Activated T-helper 2 cell treated with anti-CD3 and anti-CD28 coated beads, Interferon-gamma antibody, Interleukin-2, Interleukin-4, amounts not matched to agents 10 μg/mL and 5 μg/mL and 100 μg/mL, durations not matched to agents 14 hours and 24 hours and 36 hours (primary cell): ENCODE measurements at regions not wholly inside any gene's neighbourhood (a gene's known extent, or its start where the extent isn't known, plus 50 kb on each side); places are given as distances from the start of the nearest gene placed in this dataset.
"Not testable (repeated sequence)": the region's sequence is repeated elsewhere in the genome, so short reads cannot be mapped to it uniquely, and the experiment has no call there.

Source experiments
- DNase-seq: peaks from one replicate; pipeline ENCODE4 v3.0.0; 2021; ENCODE audit warnings: low spot score
- H3K27ac Mint-ChIP-seq: one replicate; pipeline ENCODE4 v1.8.0; 2021; ENCODE audit warnings: mixed read lengths
- H3K27me3 Mint-ChIP-seq: one replicate; pipeline ENCODE4 v1.8.0; 2021; ENCODE audit warnings: low read depth, mixed read lengths
- H3K36me3 Mint-ChIP-seq: one replicate; pipeline ENCODE4 v1.8.0; 2021; ENCODE audit warnings: low read depth, mixed read lengths
- H3K4me1 Mint-ChIP-seq: one replicate; pipeline ENCODE4 v1.8.0; 2021; ENCODE audit warnings: low read depth, mixed read lengths
- H3K4me3 Mint-ChIP-seq: one replicate; pipeline ENCODE4 v1.8.0; 2021; ENCODE audit warnings: low read depth, mild to moderate bottlenecking, moderate library complexity, mixed read lengths
- H3K9me3 Mint-ChIP-seq: one replicate; pipeline ENCODE4 v1.8.0; 2021; ENCODE audit warnings: mixed read lengths
- intact Hi-C: fragments of 100-400 bp; cut with micrococcal nuclease; formaldehyde crosslinking; loops from one replicate; pipeline ENCODE4 v1.15.1; 2023

DNA sequence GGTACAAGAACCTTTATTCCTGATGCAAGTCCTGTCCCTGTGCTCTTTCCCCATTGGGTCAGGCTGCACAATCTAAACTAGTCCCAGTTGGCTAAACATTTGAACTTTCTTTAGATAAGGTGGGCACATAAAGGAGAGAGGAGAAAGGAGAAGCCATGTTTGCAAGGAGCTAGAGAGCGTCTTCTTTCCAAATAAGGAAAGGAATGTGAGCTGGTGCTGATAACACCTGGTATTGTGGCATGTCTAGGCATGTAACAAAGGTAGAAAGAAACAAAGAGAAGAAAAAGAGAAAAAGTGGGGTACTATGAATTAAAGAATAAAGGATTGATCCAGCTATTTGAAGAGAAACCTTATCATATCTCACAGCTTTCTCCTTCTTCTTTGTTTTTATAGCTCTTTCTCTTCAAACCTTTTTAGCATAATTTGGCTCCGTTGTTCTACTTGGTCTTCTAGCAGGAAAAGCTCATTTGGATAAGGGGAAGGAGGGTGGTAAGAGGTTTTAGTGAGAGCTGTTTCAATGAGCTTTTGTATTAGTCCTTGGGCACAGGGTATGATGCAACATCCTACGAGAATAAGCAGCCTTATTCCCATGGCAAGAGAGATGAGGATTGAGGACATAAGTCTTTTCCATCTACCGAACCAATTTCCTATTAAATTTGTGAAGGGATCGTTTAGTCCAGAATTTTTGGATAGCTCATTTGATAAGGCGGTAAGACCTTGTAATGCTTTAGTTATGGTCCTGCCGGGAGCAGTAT, 415.5 kb upstream of the MAN1A1 start:
- H3K36me3 Mint-ChIP-seq, result no peaks in the 10 kb centered on the region
- intact Hi-C loops, result no loop called here
- no peaks in the 10 kb centered on the region for H3K9me3 Mint-ChIP-seq
- DNase-seq, result no peak
- H3K4me1 Mint-ChIP-seq, result no peaks in the 10 kb centered on the region
- H3K4me3 Mint-ChIP-seq, result no peak overlapping the region
- H3K27me3 Mint-ChIP-seq, result peaks cover 4% of the 10 kb centered on the region
- H3K27ac Mint-ChIP-seq, result no peak overlapping the region

DNA sequence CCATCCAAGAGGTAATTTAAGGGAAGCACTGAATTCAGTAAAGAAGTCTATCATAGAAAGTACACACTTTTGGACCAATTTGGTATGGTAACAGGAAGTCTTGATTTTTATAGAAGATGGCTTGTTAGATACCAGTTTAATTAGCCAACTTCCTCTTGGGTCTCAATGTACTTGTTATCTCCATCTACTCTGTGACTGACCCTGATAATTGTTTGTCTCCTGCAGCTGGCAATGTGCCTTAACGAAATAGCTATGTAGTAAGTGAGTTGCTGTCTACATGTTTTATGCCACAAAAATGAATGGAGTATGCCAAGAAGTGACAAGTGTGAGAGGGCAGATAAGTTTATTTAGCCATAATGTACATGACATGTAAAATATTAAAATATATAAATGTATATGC, 410.5 kb upstream of the MAN1A1 start:
- H3K9me3 Mint-ChIP-seq, result no peaks in the 10 kb centered on the region
- no peaks in the 10 kb centered on the region for H3K4me1 Mint-ChIP-seq
- no peaks in the 10 kb centered on the region for H3K36me3 Mint-ChIP-seq
- peaks cover 2% of the 10 kb centered on the region for H3K27me3 Mint-ChIP-seq
- no peak overlapping the region for H3K27ac Mint-ChIP-seq
- intact Hi-C loops, result no loop called here
- no peak overlapping the region for H3K4me3 Mint-ChIP-seq
- DNase-seq, result no peak

DNA sequence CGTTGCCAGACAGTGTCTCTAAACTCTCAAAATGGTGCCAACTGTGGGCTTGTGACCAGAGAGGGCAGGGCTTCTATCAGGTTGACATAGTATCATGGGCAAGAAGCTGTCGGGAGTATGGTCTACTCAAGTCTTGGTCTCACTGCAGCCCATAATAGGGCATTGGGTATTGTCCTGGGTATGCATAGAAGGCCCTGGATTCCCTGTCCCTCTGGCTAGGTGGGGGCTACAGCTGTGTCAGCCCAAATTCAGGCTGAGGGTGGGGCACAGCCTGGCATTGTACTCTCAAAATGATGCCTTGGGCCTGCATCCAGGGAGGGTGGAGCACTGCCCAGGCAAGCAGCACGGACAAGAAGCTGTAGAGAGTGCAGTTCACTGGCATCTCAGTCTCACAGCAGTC, 408.8 kb upstream of the MAN1A1 start:
- no peak overlapping the region for H3K4me3 Mint-ChIP-seq
- no peaks in the 10 kb centered on the region for H3K36me3 Mint-ChIP-seq
- intact Hi-C loops, result no loop called here

DNA sequence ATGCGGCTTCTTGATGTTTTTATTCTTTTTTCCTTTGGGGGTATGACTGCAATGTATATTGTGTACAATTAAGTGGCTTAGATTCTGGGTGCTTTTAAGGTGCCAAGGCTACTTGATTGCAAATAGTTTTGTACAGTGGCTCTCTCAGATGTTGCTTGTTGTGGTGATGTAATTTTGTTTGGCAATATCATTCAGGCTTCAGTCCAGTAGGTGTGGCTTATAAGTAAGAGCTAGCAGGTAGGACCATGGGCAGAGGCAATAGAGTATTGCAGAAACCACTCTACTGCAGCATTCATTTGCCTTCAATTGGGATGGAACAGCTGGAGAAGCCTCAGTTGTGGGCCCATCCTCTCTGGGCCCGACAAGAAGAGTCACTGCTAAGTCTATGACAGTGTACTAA, 407.9 kb upstream of the MAN1A1 start:
- H3K27ac Mint-ChIP-seq, result no peak overlapping the region
- no peak overlapping the region for H3K4me3 Mint-ChIP-seq
- no peak for DNase-seq
- no peaks in the 10 kb centered on the region for H3K4me1 Mint-ChIP-seq
- H3K36me3 Mint-ChIP-seq, result no peaks in the 10 kb centered on the region
- peaks cover 5% of the 10 kb centered on the region for H3K27me3 Mint-ChIP-seq
- intact Hi-C loops, result no loop called here
- no peaks in the 10 kb centered on the region for H3K9me3 Mint-ChIP-seq

More for the DNA sequence above, 408.8 kb upstream of the MAN1A1 start:
- DNase-seq, result no peak
- Mint-ChIP-seq H3K9me3 (no peaks in the 10 kb centered on the region), H3K27me3 (peaks cover 1% of the 10 kb centered on the region), H3K27ac (no peak overlapping the region), H3K4me1 (no peaks in the 10 kb centered on the region)

DNA sequence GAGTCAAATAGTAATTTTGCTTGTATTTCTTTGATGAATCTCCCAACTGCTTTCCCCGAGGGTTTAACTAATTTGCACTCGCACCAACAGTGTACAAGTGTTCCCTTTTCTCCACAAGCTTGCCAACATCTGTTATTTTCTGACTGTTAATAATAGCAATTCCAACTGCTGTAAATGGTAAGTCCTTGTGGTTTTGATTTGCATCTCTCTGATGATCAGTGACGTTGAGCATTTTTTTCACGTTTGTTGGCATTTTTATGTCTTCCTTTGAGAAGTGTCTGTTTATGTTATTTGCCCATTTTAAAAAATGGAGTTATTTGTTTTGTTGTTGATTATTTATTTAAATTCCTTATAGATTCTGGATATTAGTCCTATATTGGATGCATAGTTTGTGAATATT, 399.8 kb upstream of the MAN1A1 start:
- H3K36me3 Mint-ChIP-seq, result no peaks in the 10 kb centered on the region
- H3K4me3 Mint-ChIP-seq, result no peak overlapping the region
- no peak overlapping the region for H3K27ac Mint-ChIP-seq
- no peaks in the 10 kb centered on the region for H3K4me1 Mint-ChIP-seq
- intact Hi-C loops, result no loop called here
- H3K27me3 Mint-ChIP-seq, result peaks cover 18% of the 10 kb centered on the region
- H3K9me3 Mint-ChIP-seq, result no peaks in the 10 kb centered on the region
- no peak for DNase-seq

DNA sequence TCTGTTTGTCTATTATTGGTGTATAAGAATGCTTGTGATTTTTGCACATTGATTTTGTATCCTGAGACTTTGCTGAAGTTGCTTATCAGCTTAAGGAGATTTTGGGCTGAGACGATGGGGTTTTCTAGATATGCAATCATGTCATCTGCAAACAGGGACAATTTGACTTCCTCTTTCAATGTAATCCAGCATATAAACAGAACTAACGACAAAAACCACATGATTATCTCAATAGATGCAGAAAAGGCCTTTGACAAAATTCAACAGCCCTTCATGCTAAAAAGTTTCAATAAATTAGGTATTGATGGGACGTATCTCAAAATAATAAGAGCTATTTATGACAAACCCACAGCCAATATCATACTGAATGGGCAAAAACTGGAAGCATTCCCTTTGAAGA, 399.0 kb upstream of the MAN1A1 start:
- H3K4me3 Mint-ChIP-seq, DNase-seq, H3K9me3 Mint-ChIP-seq, H3K27ac Mint-ChIP-seq, H3K4me1 Mint-ChIP-seq, H3K36me3 Mint-ChIP-seq, intact Hi-C loops: not testable (repeated sequence)
- H3K27me3 Mint-ChIP-seq, result peaks cover 17% of the 10 kb centered on the region

DNA sequence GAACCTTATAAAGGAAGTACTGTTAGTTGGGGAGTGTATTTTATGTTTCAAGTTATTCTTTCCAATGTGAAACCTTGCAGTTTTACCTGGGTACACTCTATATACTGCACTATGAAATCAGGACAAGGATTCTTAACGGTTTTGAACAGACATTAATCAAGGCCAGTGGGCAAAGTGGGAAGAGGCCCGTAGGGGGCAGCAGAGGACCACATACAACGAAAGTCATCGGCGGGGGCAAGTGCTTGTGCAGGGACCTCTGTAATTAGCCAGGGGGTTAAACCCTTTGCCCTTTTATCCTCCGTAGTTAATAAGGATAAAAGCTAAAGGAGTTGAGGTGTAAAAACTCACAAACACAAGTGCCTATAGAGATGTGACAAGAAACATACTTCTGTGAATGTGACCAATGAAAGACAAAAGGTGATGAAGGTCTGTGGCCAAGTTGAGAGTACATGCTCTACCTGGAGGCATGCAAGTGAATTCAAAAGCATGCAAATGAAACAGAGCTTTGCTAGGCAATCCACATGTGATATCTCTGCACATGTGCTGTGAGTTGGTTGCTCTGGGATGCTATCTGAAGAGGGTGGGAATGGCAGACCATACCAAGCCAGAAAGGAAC, 392.7 kb upstream of the MAN1A1 start:
- Mint-ChIP-seq H3K4me3 (no peak overlapping the region), H3K27ac (no peak overlapping the region), H3K36me3 (no peaks in the 10 kb centered on the region), H3K9me3 (no peaks in the 10 kb centered on the region), H3K27me3 (peaks cover 15% of the 10 kb centered on the region), H3K4me1 (no peaks in the 10 kb centered on the region)
- peak; percentile 36 for DNase-seq
- intact Hi-C loops, result loop anchor here (5.0 kb wide), 1 partner anchor 235 kb away; no protein-coding TSS in a partner anchor

DNA sequence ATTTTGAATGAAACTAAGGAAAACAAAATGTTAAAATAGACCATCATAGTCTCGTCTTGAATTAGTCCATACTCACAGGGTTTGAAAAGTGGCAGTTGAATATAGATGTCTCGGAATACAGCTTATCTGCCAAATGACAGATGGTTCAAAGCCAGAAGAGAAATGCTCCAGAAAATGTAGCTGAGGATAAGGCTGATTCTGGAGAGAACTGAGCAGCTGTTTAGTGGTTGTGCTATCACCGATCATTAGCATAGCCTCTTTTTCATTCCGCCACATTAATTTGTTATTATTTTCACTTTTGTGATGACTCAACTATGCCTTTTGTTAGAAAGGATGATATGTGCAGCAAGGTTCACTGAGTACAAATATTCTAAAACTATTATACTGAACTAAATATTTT, 390.2 kb upstream of the MAN1A1 start:
- DNase-seq, result no peak
- no peaks in the 10 kb centered on the region for H3K9me3 Mint-ChIP-seq
- peaks cover 33% of the 10 kb centered on the region for H3K27me3 Mint-ChIP-seq
- intact Hi-C loops, result loop anchor here (5.0 to 10.0 kb wide), 3 partner anchors 238 to 595 kb away; no protein-coding TSS in a partner anchor
- no peaks in the 10 kb centered on the region for H3K36me3 Mint-ChIP-seq
- no peak overlapping the region for H3K27ac Mint-ChIP-seq
- H3K4me1 Mint-ChIP-seq, result no peaks in the 10 kb centered on the region
- H3K4me3 Mint-ChIP-seq, result no peak overlapping the region

DNA sequence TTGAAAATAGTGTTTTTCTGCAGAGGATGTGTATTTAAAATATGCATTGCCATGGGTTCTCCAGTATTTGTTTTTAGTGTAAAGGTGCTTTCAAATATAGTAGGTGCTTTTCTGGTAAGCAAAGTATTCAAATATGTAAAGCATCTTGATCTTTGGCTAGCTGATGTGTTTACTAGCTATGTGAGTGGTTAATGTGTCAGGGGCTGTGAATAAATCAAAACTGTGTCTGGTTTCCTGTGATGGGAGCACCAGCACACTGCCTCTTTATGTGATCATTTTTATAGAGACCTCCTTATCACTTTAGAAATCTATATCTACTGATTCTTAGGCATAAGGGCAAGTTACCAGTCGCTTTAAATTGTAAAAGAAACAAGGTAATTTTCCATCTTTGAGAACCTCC, 388.9 kb upstream of the MAN1A1 start:
- no peak for DNase-seq
- intact Hi-C loops, result loop anchor here (10.0 kb wide), 2 partner anchors 384 to 594 kb away; no protein-coding TSS in a partner anchor
- H3K27me3 Mint-ChIP-seq, result peaks cover 36% of the 10 kb centered on the region
- H3K27ac Mint-ChIP-seq, result no peak overlapping the region
- no peak overlapping the region for H3K4me3 Mint-ChIP-seq
- H3K9me3 Mint-ChIP-seq, result no peaks in the 10 kb centered on the region
- H3K4me1 Mint-ChIP-seq, result no peaks in the 10 kb centered on the region
- no peaks in the 10 kb centered on the region for H3K36me3 Mint-ChIP-seq

DNA sequence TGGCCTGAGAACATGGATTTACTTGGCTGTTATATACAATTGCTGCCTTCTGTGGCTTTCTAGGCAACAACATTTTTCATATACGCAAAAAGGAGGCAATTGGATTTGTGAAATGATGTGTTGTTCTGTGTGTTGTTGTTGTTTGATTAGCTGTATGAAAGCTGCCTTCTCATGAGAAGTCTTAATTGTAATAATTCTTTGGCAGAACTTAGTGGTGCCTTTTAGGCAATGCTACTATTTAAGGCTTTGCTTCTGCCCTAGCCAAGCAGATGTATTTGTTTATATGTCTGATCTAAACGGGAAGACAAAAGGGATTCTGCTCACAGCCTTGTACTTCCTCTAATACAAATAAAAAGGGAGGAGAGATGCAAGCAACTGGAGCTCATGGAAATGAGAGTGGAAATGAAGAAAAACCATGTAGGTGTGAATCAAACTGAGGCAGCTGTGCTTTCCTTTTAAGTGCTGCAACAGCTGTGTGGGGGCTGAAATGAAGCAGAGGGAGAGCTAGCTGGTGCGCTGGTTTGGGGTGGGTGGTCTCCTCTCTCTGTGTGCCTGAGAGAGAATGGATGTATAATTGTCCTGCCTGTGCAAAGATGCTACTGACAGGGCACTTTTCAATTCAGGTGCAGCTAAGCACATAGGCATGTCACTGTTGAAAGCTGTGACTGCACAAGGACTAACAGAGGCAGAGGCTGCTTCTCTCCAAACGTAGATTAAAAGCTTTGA, 386.9 kb upstream of the MAN1A1 start:
- Mint-ChIP-seq H3K4me3 (no peak overlapping the region), H3K27me3 (peaks cover 36% of the 10 kb centered on the region), H3K36me3 (no peaks in the 10 kb centered on the region), H3K4me1 (no peaks in the 10 kb centered on the region), H3K27ac (no peak overlapping the region), H3K9me3 (no peaks in the 10 kb centered on the region)
- DNase-seq, result no peak
- intact Hi-C loops, result loop anchor here (10.0 kb wide), 2 partner anchors 382 to 592 kb away; no protein-coding TSS in a partner anchor

DNA sequence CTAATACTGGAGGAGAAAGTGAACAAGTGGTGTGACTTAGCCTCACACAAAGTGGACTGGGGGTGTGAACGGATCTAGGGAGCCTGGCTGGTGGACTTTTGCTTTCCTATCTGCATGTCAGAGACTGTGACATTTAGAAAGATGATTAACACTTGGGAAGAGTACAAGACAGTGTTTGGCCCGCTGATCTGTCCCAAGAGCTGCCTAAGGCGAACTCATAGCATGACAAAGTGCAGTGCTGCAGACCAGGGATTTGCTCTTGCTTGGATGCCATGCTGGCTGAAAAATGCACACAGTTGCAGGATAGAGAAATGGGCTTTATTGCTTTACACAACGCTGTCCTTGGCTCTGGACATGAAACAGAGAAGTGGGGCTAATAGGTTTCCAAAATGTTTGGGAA, 386.0 kb upstream of the MAN1A1 start:
- H3K36me3 Mint-ChIP-seq, result no peaks in the 10 kb centered on the region
- no peak for DNase-seq
- peaks cover 36% of the 10 kb centered on the region for H3K27me3 Mint-ChIP-seq
- H3K4me1 Mint-ChIP-seq, result no peaks in the 10 kb centered on the region
- H3K4me3 Mint-ChIP-seq, result no peak overlapping the region
- no peak overlapping the region for H3K27ac Mint-ChIP-seq
- H3K9me3 Mint-ChIP-seq, result no peaks in the 10 kb centered on the region
- intact Hi-C loops, result loop anchor here (10.0 kb wide), 2 partner anchors 381 to 591 kb away; no protein-coding TSS in a partner anchor

DNA sequence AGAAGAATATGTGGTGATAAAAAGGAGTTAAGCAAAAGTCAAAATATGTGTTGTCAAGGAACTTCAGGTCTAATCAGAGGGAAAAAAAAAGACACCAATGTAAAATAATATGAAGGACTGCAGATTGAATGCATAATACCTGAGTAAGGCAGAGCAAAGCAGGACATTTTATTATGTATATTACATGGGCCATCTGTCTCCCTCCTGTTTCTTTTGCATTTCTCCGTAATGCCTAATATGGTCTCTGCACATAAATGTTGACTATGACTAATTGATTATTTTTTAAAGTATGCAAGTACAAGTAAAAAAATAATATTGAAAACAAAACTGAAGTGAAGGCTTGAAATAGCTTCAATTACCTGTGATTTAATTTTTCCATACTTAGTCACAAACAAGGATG, 384.7 kb upstream of the MAN1A1 start:
- no peak for DNase-seq
- H3K36me3 Mint-ChIP-seq, result no peaks in the 10 kb centered on the region
- intact Hi-C loops, result loop anchor here (10.0 kb wide), 2 partner anchors 379 to 589 kb away; no protein-coding TSS in a partner anchor
- H3K27ac Mint-ChIP-seq, result no peak overlapping the region
- H3K4me3 Mint-ChIP-seq, result no peak overlapping the region
- no peaks in the 10 kb centered on the region for H3K9me3 Mint-ChIP-seq
- H3K4me1 Mint-ChIP-seq, result no peaks in the 10 kb centered on the region
- H3K27me3 Mint-ChIP-seq, result peaks cover 31% of the 10 kb centered on the region

DNA sequence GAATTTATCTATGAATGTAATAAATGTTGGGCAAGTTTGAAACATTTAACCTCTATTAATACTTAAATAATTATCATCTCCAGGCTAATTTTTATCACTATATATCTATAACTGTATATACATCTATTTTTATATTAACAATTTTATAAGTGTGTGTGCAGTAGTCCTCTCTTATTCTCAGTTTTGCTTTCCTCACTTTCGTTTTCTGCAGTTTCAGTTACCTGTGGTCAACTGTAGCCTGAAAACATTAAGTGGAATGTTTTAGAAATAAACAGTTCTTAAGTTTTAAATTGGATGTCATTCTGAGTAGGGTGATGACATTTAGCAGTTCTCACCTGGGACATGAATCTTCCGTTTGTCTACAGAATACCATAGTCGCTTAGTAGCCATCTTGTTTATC, 379.4 kb upstream of the MAN1A1 start:
- Mint-ChIP-seq H3K4me1 (peaks cover 2% of the 10 kb centered on the region), H3K27ac (no peak overlapping the region), H3K9me3 (no peaks in the 10 kb centered on the region), H3K36me3 (no peaks in the 10 kb centered on the region), H3K27me3 (peaks cover 17% of the 10 kb centered on the region), H3K4me3 (no peak overlapping the region)
- intact Hi-C loops, result no loop called here
- no peak for DNase-seq
